ENCODE measurements at regions not wholly inside any gene's neighbourhood (a gene's known extent, or its start where the extent isn't known, plus 50 kb on each side); places are given as distances from the start of the nearest gene placed in this dataset.

DNA sequence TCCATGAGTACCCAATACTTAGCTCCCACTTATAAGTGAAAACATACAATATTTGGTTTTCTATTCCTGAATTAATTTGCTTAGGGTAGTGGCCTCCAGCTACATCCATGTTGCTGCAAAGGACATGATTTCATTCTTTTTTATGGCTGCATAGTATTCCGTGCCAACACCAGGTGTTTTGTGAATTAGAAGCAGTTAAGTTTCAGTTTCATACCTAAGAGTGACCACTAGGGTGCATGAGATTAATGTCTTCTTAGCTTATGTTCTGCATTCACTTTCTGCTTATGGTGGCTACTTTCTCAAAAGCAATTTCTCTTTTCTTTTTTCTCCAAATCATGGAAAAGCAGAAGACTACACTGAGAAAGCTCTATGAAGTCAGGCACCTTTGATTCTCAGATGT, 65.1 kb upstream of the VSTM2A start:
- CTCF ChIA-PET, result no interaction called here
- POLR2A ChIA-PET, result no interaction called here
- ATAC-seq (ENCODE audit: low read depth) (no peak), DNase-seq (no peak)
- Mint-ChIP-seq H3K27me3 (no peaks in the 10 kb centered on the region), H3K9me3 (peaks cover 5% of the 10 kb centered on the region), H3K4me1 (no peaks in the 10 kb centered on the region), H3K36me3 (ENCODE audit: low read depth) (no peaks in the 10 kb centered on the region), H3K4me3 (no peak overlapping the region), H3K27ac (no peak overlapping the region)
- TF ChIP-seq, protein P1, sequence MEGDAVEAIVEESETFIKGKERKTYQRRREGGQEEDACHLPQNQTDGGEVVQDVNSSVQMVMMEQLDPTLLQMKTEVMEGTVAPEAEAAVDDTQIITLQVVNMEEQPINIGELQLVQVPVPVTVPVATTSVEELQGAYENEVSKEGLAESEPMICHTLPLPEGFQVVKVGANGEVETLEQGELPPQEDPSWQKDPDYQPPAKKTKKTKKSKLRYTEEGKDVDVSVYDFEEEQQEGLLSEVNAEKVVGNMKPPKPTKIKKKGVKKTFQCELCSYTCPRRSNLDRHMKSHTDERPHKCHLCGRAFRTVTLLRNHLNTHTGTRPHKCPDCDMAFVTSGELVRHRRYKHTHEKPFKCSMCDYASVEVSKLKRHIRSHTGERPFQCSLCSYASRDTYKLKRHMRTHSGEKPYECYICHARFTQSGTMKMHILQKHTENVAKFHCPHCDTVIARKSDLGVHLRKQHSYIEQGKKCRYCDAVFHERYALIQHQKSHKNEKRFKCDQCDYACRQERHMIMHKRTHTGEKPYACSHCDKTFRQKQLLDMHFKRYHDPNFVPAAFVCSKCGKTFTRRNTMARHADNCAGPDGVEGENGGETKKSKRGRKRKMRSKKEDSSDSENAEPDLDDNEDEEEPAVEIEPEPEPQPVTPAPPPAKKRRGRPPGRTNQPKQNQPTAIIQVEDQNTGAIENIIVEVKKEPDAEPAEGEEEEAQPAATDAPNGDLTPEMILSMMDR (IDR thresholded peaks at IDR 0.05), result no peak
- intact Hi-C loops (cut with micrococcal nuclease), result no loop called here

DNA sequence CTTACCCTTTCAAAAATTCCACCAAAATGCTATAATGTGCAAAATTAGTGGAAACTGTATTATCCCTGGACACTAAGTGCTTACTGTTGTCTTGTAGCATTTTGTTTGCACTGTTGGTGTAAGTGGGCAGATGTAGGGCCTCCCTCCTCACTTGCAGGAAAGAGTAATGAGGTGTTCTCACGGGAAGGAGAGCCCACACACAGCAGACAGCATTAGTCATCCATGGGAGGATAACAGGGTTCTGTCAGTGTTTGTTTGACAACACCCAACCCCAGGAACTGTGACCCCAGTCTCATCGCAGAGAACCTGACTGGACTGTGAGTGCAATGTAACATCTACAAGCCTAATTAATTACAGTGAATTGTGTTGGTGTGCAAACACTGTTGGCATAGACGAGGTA, 58.7 kb upstream of the VSTM2A start:
- ChIA-PET POLR2A (no interaction called here), CTCF (no interaction called here)
- Mint-ChIP-seq H3K27me3 (no peaks in the 10 kb centered on the region), H3K9me3 (no peaks in the 10 kb centered on the region), H3K36me3 (ENCODE audit: low read depth) (no peaks in the 10 kb centered on the region), H3K4me3 (no peak overlapping the region), H3K27ac (no peak overlapping the region), H3K4me1 (no peaks in the 10 kb centered on the region)
- intact Hi-C loops (cut with micrococcal nuclease), result no loop called here
- DNase-seq (no peak), ATAC-seq (ENCODE audit: low read depth) (no peak)
- TF ChIP-seq, protein P1 (IDR thresholded peaks at IDR 0.05), result no peak

DNA sequence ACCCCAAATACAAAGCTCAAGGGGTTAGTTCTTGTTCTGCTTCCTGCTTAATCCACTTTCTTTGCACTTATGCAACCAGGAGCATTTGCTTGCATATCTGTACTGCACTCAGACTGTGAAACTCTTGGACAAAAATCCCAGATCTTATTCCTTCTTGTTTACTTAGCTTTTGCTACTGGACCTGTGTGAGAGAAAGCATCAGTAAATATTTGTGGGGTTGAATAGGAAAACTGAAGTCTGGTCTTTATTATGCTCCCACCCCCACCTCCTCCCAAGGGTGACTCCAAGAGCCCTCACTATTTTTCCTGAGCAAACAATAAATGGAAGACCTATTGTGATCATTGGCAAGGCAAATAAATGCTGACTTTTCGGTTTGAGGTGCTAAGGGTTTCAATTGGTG, 57.1 kb upstream of the VSTM2A start:
- Mint-ChIP-seq H3K4me1 (no peaks in the 10 kb centered on the region), H3K4me3 (no peak overlapping the region), H3K36me3 (ENCODE audit: low read depth) (no peaks in the 10 kb centered on the region), H3K27ac (no peak overlapping the region), H3K27me3 (no peaks in the 10 kb centered on the region), H3K9me3 (peaks cover 5% of the 10 kb centered on the region)
- ATAC-seq (ENCODE audit: low read depth) (no peak), DNase-seq (no peak)
- ChIA-PET POLR2A (no interaction called here), CTCF (no interaction called here)
- TF ChIP-seq, protein P1 (IDR thresholded peaks at IDR 0.05), result no peak
- intact Hi-C loops (cut with micrococcal nuclease), result no loop called here

All from activated B cell treated with CpG ODN at 0.5 μM for 24 hours (primary cell).